Effector memory CD8-positive, alpha-beta T cell (primary cell): ENCODE measurements at regions not wholly inside any gene's neighbourhood (a gene's known extent, or its start where the extent isn't known, plus 50 kb on each side); places are given as distances from the start of the nearest gene placed in this dataset.

Experiments used
- ATAC-seq: fragments of 150-1000 bp; cut with Tn5 transposase; replicated peaks from 2 replicates; pipeline ENCODE4 v1.10.0; 2021; ENCODE audit warnings: mild to moderate bottlenecking, moderate library complexity
- DNase-seq, 3 experiments: peaks; one replicate each; pipeline ENCODE4 v3.0.0; 2021
- H3K27ac Mint-ChIP-seq, 2 donors: one replicate each; pipeline ENCODE4 v1.8.0; 2022; ENCODE audit warnings: mild to moderate bottlenecking in 2 of 2, mixed read lengths in 2 of 2, moderate library complexity in 2 of 2
- H3K27me3 Mint-ChIP-seq, 2 donors: one replicate each; pipeline ENCODE4 v1.8.0; 2022; ENCODE audit warnings: mixed read lengths in 2 of 2
- H3K36me3 Mint-ChIP-seq: one replicate; pipeline ENCODE4 v1.8.0; 2022; ENCODE audit warnings: mild to moderate bottlenecking, moderate library complexity, mixed read lengths; ENCODE audit not compliant: insufficient read depth
- H3K4me1 Mint-ChIP-seq, 2 donors: one replicate each; pipeline ENCODE4 v1.8.0; 2022; ENCODE audit warnings: low read depth in 2 of 2, mixed read lengths in 2 of 2
- H3K4me3 Mint-ChIP-seq, 2 donors: one replicate each; pipeline ENCODE4 v1.8.0; 2022; ENCODE audit warnings: mild to moderate bottlenecking in 2 of 2, mixed read lengths in 2 of 2, moderate library complexity in 2 of 2
- H3K9me3 Mint-ChIP-seq, 2 donors: one replicate each; pipeline ENCODE4 v1.8.0; 2022; ENCODE audit warnings: mixed read lengths in 2 of 2

DNA sequence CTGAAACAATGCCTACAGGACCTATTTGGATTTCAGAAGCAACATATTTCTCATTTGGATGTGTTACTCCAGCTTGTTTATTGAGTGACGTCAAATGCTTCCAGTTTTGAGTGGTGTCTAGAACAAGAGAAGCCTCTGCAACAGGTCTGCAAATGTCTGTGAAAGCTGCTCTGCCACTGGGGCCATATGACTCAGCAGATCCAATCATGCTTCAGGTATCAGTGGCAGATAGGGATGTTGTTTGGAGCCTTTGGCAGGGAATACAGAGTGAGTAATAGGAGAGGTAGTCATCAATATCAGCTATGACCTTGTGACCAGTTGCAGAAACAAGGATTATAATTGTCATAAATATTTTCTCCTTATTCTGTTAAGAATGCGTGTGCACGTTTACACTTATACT is 141.1 kb upstream of the ZXDA start:
- Mint-ChIP-seq H3K4me3 (no peak overlapping the region), H3K27ac (no peak overlapping the region), H3K36me3 (no peaks in the 10 kb centered on the region), H3K9me3 (no peaks in the 10 kb centered on the region), H3K4me1 (no peaks in the 10 kb centered on the region), H3K27me3 (no peaks in the 10 kb centered on the region)
- ATAC-seq (no peak), DNase-seq (no peak)

DNA sequence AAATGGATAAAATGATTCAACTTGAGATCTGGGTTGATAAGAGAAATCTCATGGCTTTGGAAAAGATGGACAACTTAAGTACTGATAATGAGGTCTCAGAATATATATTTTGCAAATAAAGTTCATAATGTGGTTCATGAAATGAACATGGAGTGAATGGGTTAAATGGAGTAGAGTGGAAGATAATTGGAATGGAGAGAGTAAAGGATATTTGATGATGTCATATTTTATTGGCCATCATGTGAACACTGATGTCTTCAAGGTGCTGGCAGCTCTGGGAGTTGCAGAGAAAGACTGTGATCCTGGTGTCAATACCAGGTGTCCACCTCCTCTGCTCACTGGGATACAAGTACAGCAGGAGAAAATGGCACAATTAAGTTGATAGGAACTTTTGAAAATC is 133.9 kb upstream of the ZXDA start:
- DNase-seq: no peak
- Mint-ChIP-seq H3K9me3 (no peaks in the 10 kb centered on the region), H3K4me3 (no peak overlapping the region), H3K4me1 (no peaks in the 10 kb centered on the region), H3K36me3 (no peaks in the 10 kb centered on the region), H3K27me3 (peaks cover 0 to 10% of the 10 kb centered on the region in 2 donors), H3K27ac (no peak overlapping the region)
- no peak for ATAC-seq

DNA sequence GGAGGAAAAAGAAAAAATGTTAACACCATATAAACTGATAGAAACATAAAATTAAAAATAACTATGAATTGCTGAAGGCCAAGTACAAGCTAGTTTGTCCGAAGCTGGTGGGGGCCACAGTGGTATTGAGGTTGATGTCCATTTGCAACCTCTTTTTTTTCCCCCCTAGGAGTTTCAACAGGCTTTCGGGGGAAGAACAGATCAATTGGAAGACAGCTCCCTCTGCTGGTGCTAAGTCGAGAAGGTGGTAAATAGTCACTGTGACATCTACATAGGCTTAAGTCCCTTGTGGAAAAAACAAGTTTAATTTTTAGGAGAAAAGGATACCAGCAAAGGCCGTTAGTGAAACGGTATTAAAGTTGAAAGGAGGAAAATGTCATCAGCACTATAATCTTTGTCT is 115.7 kb upstream of the ZXDA start:
- DNase-seq (peak; percentile 2 to 13 (median 6)), ATAC-seq (no peak)
- no peaks in the 10 kb centered on the region for H3K36me3 Mint-ChIP-seq
- H3K4me3 Mint-ChIP-seq: no peak overlapping the region
- H3K4me1 Mint-ChIP-seq: no peaks in the 10 kb centered on the region
- no peaks in the 10 kb centered on the region for H3K27me3 Mint-ChIP-seq
- H3K9me3 Mint-ChIP-seq: no peaks in the 10 kb centered on the region
- H3K27ac Mint-ChIP-seq: no peak overlapping the region

DNA sequence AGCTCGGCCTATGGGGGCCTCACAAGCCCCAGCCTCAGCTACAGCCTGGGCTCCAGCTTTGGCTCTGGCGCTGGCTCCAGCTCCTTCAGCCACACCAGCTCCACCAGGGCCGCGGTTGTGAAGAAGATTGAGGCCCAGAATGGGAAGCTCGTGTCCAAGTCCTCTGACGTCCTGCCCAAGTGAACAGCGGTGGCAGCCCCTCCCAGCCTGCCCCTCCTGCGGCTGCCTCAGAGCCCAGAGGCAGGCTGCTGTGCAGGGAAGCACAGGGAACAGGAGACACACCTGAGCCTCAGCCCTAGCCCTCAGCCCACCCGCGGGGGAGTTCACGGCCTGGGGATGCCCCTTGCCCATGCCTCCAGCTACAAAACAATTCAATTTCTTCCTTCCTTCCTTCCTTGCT is 75.7 kb upstream of the ZXDA start:
- no peak overlapping the region for H3K4me3 Mint-ChIP-seq
- H3K27ac Mint-ChIP-seq: no peak overlapping the region
- H3K4me1 Mint-ChIP-seq: no peaks in the 10 kb centered on the region
- ATAC-seq: no peak
- peaks cover 5 to 7% of the 10 kb centered on the region in 2 donors for H3K9me3 Mint-ChIP-seq
- peaks cover 0 to 9% of the 10 kb centered on the region in 2 donors for H3K27me3 Mint-ChIP-seq
- no peaks in the 10 kb centered on the region for H3K36me3 Mint-ChIP-seq
- DNase-seq: no peak

DNA sequence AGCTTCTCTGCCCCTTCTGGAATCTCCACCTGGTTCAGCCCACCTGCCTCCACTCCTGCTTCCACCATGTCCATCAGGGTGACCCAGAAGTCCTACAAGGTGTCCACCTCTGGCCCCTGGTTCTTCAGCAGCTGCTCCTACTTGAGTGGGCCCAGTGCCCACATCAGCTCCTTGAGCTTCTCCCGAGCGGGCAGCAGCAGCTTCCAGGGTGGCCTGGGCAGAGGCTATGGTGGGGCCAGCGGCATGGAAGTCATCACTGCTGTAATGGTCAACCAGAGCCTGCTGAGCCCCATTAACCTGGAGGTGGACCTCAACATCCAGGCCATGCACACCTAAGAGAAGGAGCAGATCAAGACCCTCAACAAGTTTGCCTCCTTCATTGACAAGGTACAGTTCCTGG is 74.4 kb upstream of the ZXDA start:
- peaks cover 5 to 7% of the 10 kb centered on the region in 2 donors for H3K9me3 Mint-ChIP-seq
- ATAC-seq (no peak), DNase-seq (no peak)
- H3K4me3 Mint-ChIP-seq: no peak overlapping the region
- no peaks in the 10 kb centered on the region for H3K36me3 Mint-ChIP-seq
- H3K27me3 Mint-ChIP-seq: peaks cover 0 to 9% of the 10 kb centered on the region in 2 donors
- H3K27ac Mint-ChIP-seq: no peak overlapping the region
- H3K4me1 Mint-ChIP-seq: no peaks in the 10 kb centered on the region

DNA sequence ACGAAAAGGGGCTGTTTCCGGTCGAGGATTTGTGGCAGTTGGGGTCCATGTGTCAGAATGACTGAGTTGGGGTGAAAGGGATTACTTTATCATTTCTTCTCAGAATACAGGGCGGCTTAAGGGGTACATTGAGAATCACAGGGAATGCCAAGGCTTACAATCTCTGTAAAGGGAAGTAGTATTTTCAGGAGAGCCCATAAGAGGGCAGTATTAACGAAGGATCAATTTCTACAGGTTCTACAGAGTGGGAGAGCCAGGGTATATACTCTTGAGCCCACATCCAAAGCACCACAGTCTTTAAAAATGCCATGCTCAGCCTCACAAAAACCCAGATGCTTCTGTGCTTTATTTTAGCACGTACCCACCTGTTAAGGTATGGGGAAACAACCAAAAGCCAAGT is 67.7 kb upstream of the ZXDA start:
- no peak for ATAC-seq
- no peak overlapping the region for H3K4me3 Mint-ChIP-seq

DNA sequence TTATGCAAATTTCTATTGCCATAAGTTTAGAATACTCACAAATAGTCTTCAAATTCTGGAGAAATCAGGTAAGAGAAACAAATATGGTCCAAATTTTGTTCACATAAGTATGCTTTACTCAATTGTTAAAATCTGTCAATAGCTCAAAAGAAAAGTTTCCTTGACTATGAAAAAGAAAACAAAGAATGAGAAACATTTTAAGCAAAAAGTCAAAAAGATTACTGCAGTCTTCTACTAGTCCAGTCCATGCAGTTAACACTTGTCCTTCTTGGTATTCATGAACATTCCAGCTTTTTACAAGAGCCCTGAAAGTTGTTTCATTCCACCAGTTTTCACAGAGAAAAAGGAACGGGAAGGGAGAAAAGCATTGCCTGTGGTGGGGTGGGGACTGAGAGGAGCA is 54.7 kb upstream of the ZXDA start:
- Mint-ChIP-seq H3K36me3 (no peaks in the 10 kb centered on the region), H3K4me1 (no peaks in the 10 kb centered on the region), H3K9me3 (no peaks in the 10 kb centered on the region), H3K27ac (no peak overlapping the region), H3K4me3 (no peak overlapping the region), H3K27me3 (no peaks in the 10 kb centered on the region)
- no peak for ATAC-seq
- DNase-seq: no peak

More for the DNA sequence above, 67.7 kb upstream of the ZXDA start:
- H3K9me3 Mint-ChIP-seq: no peaks in the 10 kb centered on the region
- no peaks in the 10 kb centered on the region for H3K36me3 Mint-ChIP-seq
- no peak for DNase-seq
- H3K27me3 Mint-ChIP-seq: peaks cover 0 to 7% of the 10 kb centered on the region in 2 donors
- H3K27ac Mint-ChIP-seq: no peak overlapping the region
- no peaks in the 10 kb centered on the region for H3K4me1 Mint-ChIP-seq
